ENCODE measurements at regions not wholly inside any gene's neighbourhood (a gene's known extent, or its start where the extent isn't known, plus 50 kb on each side); places are given as distances from the start of the nearest gene placed in this dataset.

DNA sequence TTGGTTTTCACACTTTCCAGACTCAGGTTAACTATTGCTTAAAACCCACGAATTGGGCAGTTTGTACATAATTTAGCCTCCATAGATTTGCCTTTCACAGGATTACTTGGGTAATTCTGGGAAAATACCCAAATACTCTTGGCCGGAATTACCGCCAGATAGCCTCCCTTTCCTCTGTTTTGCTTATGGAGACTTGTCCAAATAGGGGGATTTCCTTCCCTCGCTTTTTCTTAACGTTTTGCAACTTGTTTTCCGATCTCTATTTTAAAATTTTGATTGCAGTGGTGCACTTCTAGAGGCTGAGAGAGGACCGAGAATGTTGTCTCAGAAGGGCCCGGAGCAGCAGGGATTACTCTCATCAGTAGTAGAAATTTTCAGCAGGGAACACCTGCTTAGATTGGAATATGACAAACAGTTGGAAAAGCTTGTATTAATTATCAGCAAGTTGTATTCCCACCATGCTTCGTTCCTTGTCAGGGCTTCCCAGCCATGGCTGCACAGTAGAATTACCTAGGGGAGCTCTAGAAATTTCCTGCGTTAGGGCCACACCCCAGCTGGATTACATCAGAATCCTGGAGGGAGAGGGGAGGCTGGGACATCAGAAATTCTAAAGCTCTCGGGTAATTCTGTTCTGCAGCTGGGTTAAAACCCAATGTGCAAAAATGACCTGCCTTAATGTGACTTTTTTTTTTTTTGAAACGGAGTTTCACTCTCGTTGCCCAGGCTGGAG, 329.1 kb downstream of the SH3GL2 start:
- TF ChIP-seq, protein P1, sequence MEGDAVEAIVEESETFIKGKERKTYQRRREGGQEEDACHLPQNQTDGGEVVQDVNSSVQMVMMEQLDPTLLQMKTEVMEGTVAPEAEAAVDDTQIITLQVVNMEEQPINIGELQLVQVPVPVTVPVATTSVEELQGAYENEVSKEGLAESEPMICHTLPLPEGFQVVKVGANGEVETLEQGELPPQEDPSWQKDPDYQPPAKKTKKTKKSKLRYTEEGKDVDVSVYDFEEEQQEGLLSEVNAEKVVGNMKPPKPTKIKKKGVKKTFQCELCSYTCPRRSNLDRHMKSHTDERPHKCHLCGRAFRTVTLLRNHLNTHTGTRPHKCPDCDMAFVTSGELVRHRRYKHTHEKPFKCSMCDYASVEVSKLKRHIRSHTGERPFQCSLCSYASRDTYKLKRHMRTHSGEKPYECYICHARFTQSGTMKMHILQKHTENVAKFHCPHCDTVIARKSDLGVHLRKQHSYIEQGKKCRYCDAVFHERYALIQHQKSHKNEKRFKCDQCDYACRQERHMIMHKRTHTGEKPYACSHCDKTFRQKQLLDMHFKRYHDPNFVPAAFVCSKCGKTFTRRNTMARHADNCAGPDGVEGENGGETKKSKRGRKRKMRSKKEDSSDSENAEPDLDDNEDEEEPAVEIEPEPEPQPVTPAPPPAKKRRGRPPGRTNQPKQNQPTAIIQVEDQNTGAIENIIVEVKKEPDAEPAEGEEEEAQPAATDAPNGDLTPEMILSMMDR (IDR thresholded peaks at IDR 0.05) = no peak
- TF ChIP-seq POLR2A (IDR thresholded peaks at IDR 0.05) = no peak
- TF ChIP-seq POLR2AphosphoS5 (IDR thresholded peaks at IDR 0.05) = no peak

Measured in prostate gland (tissue), 2 donors.